HT1080 (cell line): ENCODE measurements at regions not wholly inside any gene's neighbourhood (a gene's known extent, or its start where the extent isn't known, plus 50 kb on each side); places are given as distances from the start of the nearest gene placed in this dataset.

Experiments
- DNase-seq: peaks from one replicate; pipeline ENCODE4 v3.0.0-alpha.2; 2015; ENCODE audit warnings: low read depth

GRCh38 chr18:21162786-21163185 is 51.2 kb upstream of the ROCK1 start:
- DNase-seq = no peak

GRCh38 chr18:21163647-21164547 is 52.3 kb upstream of the ROCK1 start:
- peak; percentile 91 for DNase-seq

- no peak for DNase-seq
Measured at GRCh38 chr18:21164548-21165095, 53.0 kb upstream of the ROCK1 start.

- DNase-seq = peak; percentile 15
Measured at GRCh38 chr18:21167641-21168377, 56.2 kb upstream of the ROCK1 start.

GRCh38 chr18:21168880-21169279 is 57.3 kb upstream of the ROCK1 start:
- DNase-seq = no peak

- no peak for DNase-seq
Measured at GRCh38 chr18:21177822-21178221, 64.2 kb upstream of the GREB1L start.

- peak; percentile 48 for DNase-seq
Measured at GRCh38 chr18:21179590-21180220, 62.3 kb upstream of the GREB1L start.

- no peak for DNase-seq
Measured at GRCh38 chr18:21180588-21180987, 61.4 kb upstream of the GREB1L start.

GRCh38 chr18:21181766-21182165 is 60.3 kb upstream of the GREB1L start:
- no peak for DNase-seq

GRCh38 chr18:21183670-21184069 is 58.4 kb upstream of the GREB1L start:
- DNase-seq = peak; percentile 34

- no peak for DNase-seq
Measured at GRCh38 chr18:21184396-21184996, 57.5 kb upstream of the GREB1L start.

GRCh38 chr18:21187886-21188285 is 54.1 kb upstream of the GREB1L start:
- DNase-seq = no peak

- peak; percentile 45 for DNase-seq
Measured at GRCh38 chr18:21191596-21192307, 50.3 kb upstream of the GREB1L start.
